ENCODE measurements at regions not wholly inside any gene's neighbourhood (a gene's known extent, or its start where the extent isn't known, plus 50 kb on each side); places are given as distances from the start of the nearest gene placed in this dataset.

GRCh38 chr2:19806131-19806530 is 95.7 kb downstream of the TTC32 start:
- no peaks in the 10 kb centered on the region for H3K9me3 ChIP-seq
- H3K36me3 ChIP-seq, result no peaks in the 10 kb centered on the region
- peak in 1 of 2 donors; percentile 78 for DNase-seq (ENCODE audit: low spot score in 2 of 2)
- H3K4me3 ChIP-seq, result no peak overlapping the region
- intact Hi-C loops (cut with DNase I), result no loop called here
- TF ChIP-seq, protein P1, sequence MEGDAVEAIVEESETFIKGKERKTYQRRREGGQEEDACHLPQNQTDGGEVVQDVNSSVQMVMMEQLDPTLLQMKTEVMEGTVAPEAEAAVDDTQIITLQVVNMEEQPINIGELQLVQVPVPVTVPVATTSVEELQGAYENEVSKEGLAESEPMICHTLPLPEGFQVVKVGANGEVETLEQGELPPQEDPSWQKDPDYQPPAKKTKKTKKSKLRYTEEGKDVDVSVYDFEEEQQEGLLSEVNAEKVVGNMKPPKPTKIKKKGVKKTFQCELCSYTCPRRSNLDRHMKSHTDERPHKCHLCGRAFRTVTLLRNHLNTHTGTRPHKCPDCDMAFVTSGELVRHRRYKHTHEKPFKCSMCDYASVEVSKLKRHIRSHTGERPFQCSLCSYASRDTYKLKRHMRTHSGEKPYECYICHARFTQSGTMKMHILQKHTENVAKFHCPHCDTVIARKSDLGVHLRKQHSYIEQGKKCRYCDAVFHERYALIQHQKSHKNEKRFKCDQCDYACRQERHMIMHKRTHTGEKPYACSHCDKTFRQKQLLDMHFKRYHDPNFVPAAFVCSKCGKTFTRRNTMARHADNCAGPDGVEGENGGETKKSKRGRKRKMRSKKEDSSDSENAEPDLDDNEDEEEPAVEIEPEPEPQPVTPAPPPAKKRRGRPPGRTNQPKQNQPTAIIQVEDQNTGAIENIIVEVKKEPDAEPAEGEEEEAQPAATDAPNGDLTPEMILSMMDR (IDR thresholded peaks at IDR 0.05), result no peak
- no peaks in the 10 kb centered on the region for H3K27me3 ChIP-seq
- peaks cover 23 to 54% of the 10 kb centered on the region in 2 donors for H3K4me1 ChIP-seq
- H3K27ac ChIP-seq, result peak overlapping the region; percentile 82 to 89

- H3K4me1 ChIP-seq, result peaks cover 23 to 59% of the 10 kb centered on the region in 2 donors
- peak in 1 of 2 donors; percentile 42 for DNase-seq (ENCODE audit: low spot score in 2 of 2)
- H3K9me3 ChIP-seq, result no peaks in the 10 kb centered on the region
- intact Hi-C loops (cut with DNase I), result loop anchor here (2.0 kb wide), 1 partner anchor 14 kb away; no protein-coding TSS in a partner anchor
- H3K27me3 ChIP-seq, result no peaks in the 10 kb centered on the region
- TF ChIP-seq, protein P1 (IDR thresholded peaks at IDR 0.05), result no peak
- peak overlapping the region; percentile 82 to 89 for H3K27ac ChIP-seq
- no peak overlapping the region for H3K4me3 ChIP-seq
- no peaks in the 10 kb centered on the region for H3K36me3 ChIP-seq
Observed at GRCh38 chr2:19805266-19805665, 96.5 kb downstream of the TTC32 start.

GRCh38 chr2:19804639-19805260 is 97.0 kb downstream of the TTC32 start:
- no peak for DNase-seq (ENCODE audit: low spot score in 2 of 2)
- H3K4me1 ChIP-seq, result peaks cover 23 to 59% of the 10 kb centered on the region in 2 donors
- peak overlapping the region; percentile 82 to 89 for H3K27ac ChIP-seq
- TF ChIP-seq, protein P1 (IDR thresholded peaks at IDR 0.05), result no peak
- no peaks in the 10 kb centered on the region for H3K36me3 ChIP-seq
- no peaks in the 10 kb centered on the region for H3K9me3 ChIP-seq
- H3K27me3 ChIP-seq, result no peaks in the 10 kb centered on the region
- H3K4me3 ChIP-seq, result no peak overlapping the region
- intact Hi-C loops (cut with DNase I), result loop anchor here (2.0 to 5.0 kb wide), 2 partner anchors 14 to 457 kb away; no protein-coding TSS in a partner anchor

- Histone ChIP-seq H3K4me1 (peaks cover 23 to 49% of the 10 kb centered on the region in 2 donors), H3K27me3 (no peaks in the 10 kb centered on the region), H3K27ac (peak overlapping the region; percentile 89 to 93), H3K36me3 (no peaks in the 10 kb centered on the region), H3K4me3 (no peak overlapping the region), H3K9me3 (no peaks in the 10 kb centered on the region)
- intact Hi-C loops (cut with DNase I), result loop anchor here (1.0 to 5.0 kb wide), 2 partner anchors 55 to 455 kb away; no protein-coding TSS in a partner anchor
- no peak for DNase-seq (ENCODE audit: low spot score in 2 of 2)
- TF ChIP-seq, protein P1 (IDR thresholded peaks at IDR 0.05), result no peak
Observed at GRCh38 chr2:19802086-19802841, 99.5 kb downstream of the TTC32 start.

GRCh38 chr2:19801367-19802080 is 100.3 kb downstream of the TTC32 start:
- TF ChIP-seq, protein P1 (IDR thresholded peaks at IDR 0.05), result no peak
- no peaks in the 10 kb centered on the region for H3K27me3 ChIP-seq
- H3K4me1 ChIP-seq, result peaks cover 20 to 47% of the 10 kb centered on the region in 2 donors
- H3K36me3 ChIP-seq, result no peaks in the 10 kb centered on the region
- H3K9me3 ChIP-seq, result no peaks in the 10 kb centered on the region
- H3K27ac ChIP-seq, result peak overlapping the region; percentile 89 to 93
- intact Hi-C loops (cut with DNase I), result loop anchor here (1.0 to 5.0 kb wide), 3 partner anchors 15 to 454 kb away; no protein-coding TSS in a partner anchor
- H3K4me3 ChIP-seq, result no peak overlapping the region
- peak; percentile 91 to 97 for DNase-seq (ENCODE audit: low spot score in 2 of 2)

All from ascending aorta (tissue), 2 donors.